B cell (primary cell): ENCODE measurements at regions not wholly inside any gene's neighbourhood (a gene's known extent, or its start where the extent isn't known, plus 50 kb on each side); places are given as distances from the start of the nearest gene placed in this dataset.

Experiments
- CTCF ChIP-seq: fragments of 200-600 bp; IDR thresholded peaks from one replicate; pipeline ENCODE4 v1.8.0; 2022; ENCODE audit warnings: antibody characterized with exemption, mild to moderate bottlenecking
- EZH2 ChIP-seq: IDR thresholded peaks from 2 replicates; pipeline ENCODE4 v1.6.1; 2012; ENCODE audit warnings: borderline replicate concordance, low read depth, mild to moderate bottlenecking, moderate library complexity, low read length; ENCODE audit not compliant: insufficient read depth, poor library complexity, severe bottlenecking

- TF ChIP-seq CTCF (no peak), EZH2 (no peak)
These were observed 900.6 kb upstream of the COX7C start for GRCh38 chr5:85717203-85717563.
